SK-N-MC (cell line): ENCODE measurements at regions not wholly inside any gene's neighbourhood (a gene's known extent, or its start where the extent isn't known, plus 50 kb on each side); places are given as distances from the start of the nearest gene placed in this dataset.
"Not testable (repeated sequence)": the region's sequence is repeated elsewhere in the genome, so short reads cannot be mapped to it uniquely, and the experiment has no call there.

Source experiments
- DNase-seq: peaks from one replicate; pipeline ENCODE4 v3.0.0-alpha.2; 2011; ENCODE audit warnings: low read depth, low spot score
- H3K27ac ChIP-seq: fragments of 200-600 bp; sonication (generic); 2 replicates; pipeline ENCODE4 v1.5.1; 2016; ENCODE audit warnings: mixed run types
- H3K36me3 ChIP-seq: fragments of 200-600 bp; sonication (generic); 2 replicates; pipeline ENCODE4 v1.6.1; 2017; ENCODE audit warnings: antibody characterized with exemption, low read length, mixed read lengths; ENCODE audit not compliant: insufficient read depth
- H3K4me3 ChIP-seq: fragments of 200-600 bp; sonication (generic); 2 replicates; pipeline ENCODE4 v1.5.1; 2016
- H3K9ac ChIP-seq: fragments of 200-600 bp; sonication (generic); 2 replicates; pipeline ENCODE4 v1.8.0; 2017; ENCODE audit warnings: mixed run types, mixed read lengths; ENCODE audit not compliant: insufficient read length
- H3K9me3 ChIP-seq: fragments of 200-600 bp; sonication (generic); 2 replicates; pipeline ENCODE4 v1.6.1; 2017; ENCODE audit warnings: low read depth, mild to moderate bottlenecking, antibody characterized with exemption, low read length, moderate library complexity, mixed read lengths
- EZH2 ChIP-seq: fragments of 200-600 bp; sonication (generic); IDR thresholded peaks from one replicate; pipeline ENCODE4 v1.6.1; 2017; ENCODE audit warnings: antibody characterized with exemption
- FOXP2 ChIP-seq: optimal IDR thresholded peaks from 2 replicates; pipeline ENCODE3; 2011; ENCODE audit warnings: mild to moderate bottlenecking, moderate library complexity; ENCODE audit not compliant: insufficient read depth; ENCODE audit errors: extremely low read length, control extremely low read depth
- POLR2AphosphoS5 ChIP-seq: IDR thresholded peaks from 2 replicates; pipeline ENCODE4 v1.6.1; 2012; ENCODE audit warnings: mild to moderate bottlenecking, low read depth, low read length, borderline replicate concordance

GRCh38 chr19:28541602-28542393 is 671.2 kb downstream of the UQCRFS1 start:
- no peak for DNase-seq
- no peak for TF ChIP-seq POLR2AphosphoS5
- TF ChIP-seq FOXP2: no peak
- no peak for TF ChIP-seq EZH2
- Histone ChIP-seq H3K4me3 (no peak overlapping the region), H3K9ac (no peak overlapping the region), H3K36me3 (no peaks in the 10 kb centered on the region), H3K27ac (no peak overlapping the region), H3K9me3 (no peaks in the 10 kb centered on the region)

DNA sequence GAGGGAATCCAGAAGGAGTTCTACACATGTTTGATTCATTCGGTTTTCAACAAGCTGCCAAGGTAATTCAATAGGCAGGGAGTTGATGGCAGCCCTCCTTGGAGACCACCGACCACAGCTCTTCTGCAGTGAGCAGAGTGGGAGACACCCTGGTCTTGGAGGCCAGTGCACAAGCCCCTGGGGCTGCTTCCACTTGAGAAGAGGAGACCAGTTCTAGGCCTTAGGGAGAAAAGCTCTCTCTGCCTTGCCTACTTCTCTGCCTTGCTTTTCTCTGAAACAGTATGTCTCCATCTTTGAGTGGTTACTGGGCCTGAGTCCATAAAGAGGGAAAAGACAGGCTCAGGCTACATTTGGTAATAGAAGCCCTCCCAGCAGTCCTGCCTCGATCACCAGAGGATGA is 671.9 kb downstream of the UQCRFS1 start:
- no peaks in the 10 kb centered on the region for H3K9me3 ChIP-seq
- H3K4me3 ChIP-seq: no peak overlapping the region
- no peak for DNase-seq
- no peak for TF ChIP-seq POLR2AphosphoS5
- no peak for TF ChIP-seq EZH2
- TF ChIP-seq FOXP2: no peak
- no peak overlapping the region for H3K27ac ChIP-seq
- no peaks in the 10 kb centered on the region for H3K36me3 ChIP-seq
- H3K9ac ChIP-seq: no peak overlapping the region

DNA sequence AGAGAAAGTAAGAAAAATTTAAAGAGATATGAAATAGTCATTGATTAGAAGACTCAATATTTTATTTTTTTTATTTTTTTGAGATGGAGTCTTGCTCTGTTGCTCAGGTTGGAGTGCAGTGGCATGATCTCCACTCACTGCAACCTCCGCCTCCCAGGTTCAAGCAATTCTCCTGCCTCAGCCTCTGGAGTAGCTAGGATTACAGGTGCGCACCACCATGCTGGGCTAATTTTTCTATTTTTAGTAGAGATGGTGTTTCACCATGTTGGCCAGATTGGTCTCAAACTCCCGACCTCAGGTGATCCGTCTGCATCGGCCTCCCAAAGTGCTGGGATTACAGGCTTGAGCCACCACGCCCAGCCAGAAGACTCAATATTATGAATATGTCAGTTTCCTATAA is 672.6 kb downstream of the UQCRFS1 start:
- not testable (repeated sequence) for H3K9me3 ChIP-seq, H3K27ac ChIP-seq, H3K4me3 ChIP-seq, DNase-seq, H3K9ac ChIP-seq, H3K36me3 ChIP-seq

DNA sequence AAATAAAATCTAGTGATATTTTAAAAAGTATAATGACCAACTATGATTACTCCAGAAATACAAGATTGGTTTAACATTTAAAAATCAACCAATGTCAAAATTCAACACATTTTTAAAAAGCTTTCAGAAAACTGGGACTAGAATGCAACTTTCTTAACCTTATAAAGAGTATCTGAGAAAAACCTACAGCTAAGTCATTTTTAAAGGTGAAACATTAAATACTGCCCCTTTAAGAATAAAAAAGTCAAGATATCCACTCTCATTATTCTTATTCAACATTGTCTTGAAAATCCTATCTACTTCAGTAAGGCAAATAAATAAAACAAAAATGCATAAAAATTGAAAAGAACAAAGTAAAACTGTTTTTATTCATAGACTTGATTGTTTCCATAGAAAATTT is 673.2 kb downstream of the UQCRFS1 start:
- H3K9me3 ChIP-seq: no peaks in the 10 kb centered on the region
- no peak overlapping the region for H3K4me3 ChIP-seq
- H3K9ac ChIP-seq: no peak overlapping the region
- TF ChIP-seq POLR2AphosphoS5: no peak
- TF ChIP-seq EZH2: no peak
- no peak for TF ChIP-seq FOXP2
- DNase-seq: no peak
- no peaks in the 10 kb centered on the region for H3K36me3 ChIP-seq
- H3K27ac ChIP-seq: no peak overlapping the region

DNA sequence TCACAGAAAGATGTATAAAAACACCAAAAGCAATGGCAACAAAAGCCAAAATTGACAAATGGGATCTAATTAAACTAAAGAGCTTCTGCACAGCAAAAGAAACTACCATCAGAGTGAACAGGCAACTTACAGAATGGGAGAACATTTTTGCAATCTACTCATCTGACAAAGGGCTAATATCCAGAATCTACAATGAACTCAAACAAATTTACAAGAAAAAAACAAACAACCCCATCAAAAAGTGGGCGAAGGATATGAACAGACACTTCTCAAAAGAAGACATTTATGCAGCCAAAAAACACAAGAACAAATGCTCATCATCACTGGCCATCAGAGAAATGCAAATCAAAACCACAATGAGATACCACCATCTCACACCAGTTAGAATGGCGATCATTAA is 674.4 kb downstream of the UQCRFS1 start:
- H3K4me3 ChIP-seq, H3K36me3 ChIP-seq, H3K9ac ChIP-seq, H3K27ac ChIP-seq, DNase-seq, H3K9me3 ChIP-seq: not testable (repeated sequence)

DNA sequence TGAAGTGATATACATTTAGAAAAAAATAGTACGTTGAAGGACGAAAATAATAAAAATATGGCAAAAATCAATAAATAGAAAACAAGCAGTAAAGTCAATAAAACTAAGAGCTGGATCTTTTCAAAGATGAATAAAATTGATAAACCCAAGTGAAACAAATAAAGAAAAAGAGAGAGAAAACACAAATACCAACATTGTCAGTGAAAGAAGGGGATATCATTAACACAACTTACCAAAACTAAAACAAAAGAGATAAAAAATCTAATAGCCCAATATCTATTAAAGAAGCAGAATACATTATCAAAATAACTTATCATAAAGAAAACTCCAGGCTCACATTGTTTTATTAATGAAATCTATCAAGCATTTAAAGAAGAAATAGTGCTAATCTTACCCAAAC is 675.1 kb downstream of the UQCRFS1 start:
- TF ChIP-seq FOXP2: no peak
- TF ChIP-seq EZH2: no peak
- Histone ChIP-seq H3K4me3 (no peak overlapping the region), H3K9me3 (no peaks in the 10 kb centered on the region), H3K9ac (no peak overlapping the region), H3K36me3 (no peaks in the 10 kb centered on the region), H3K27ac (no peak overlapping the region)
- no peak for DNase-seq

GRCh38 chr19:28537079-28537478 is 675.9 kb downstream of the UQCRFS1 start:
- no peak for DNase-seq
- H3K4me3 ChIP-seq: no peak overlapping the region
- no peak overlapping the region for H3K27ac ChIP-seq
- no peak overlapping the region for H3K9ac ChIP-seq
- no peaks in the 10 kb centered on the region for H3K36me3 ChIP-seq
- H3K9me3 ChIP-seq: no peaks in the 10 kb centered on the region
- TF ChIP-seq FOXP2: no peak
- no peak for TF ChIP-seq POLR2AphosphoS5
- TF ChIP-seq EZH2: no peak

DNA sequence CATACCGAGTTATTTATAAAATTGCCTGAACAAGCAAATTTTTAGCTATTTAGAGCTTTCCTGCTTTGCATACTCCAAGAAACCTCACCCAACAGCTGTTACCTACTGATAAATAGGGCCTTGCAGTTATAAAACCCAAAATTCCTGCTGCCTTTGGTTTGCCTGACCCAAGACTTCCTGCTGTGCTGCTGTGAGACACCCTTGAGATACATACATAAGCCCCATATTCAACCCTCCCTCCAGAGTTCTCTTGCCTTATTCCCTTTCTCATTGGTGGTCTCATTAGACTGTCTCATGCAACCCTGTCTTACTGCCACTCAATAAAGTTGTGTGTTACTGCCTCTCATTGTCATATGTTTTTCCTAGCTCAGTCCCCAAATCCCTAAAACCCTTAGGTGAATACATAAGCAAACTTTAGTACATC is 677.6 kb downstream of the UQCRFS1 start:
- no peak for DNase-seq
- Histone ChIP-seq H3K9me3 (no peaks in the 10 kb centered on the region), H3K4me3 (no peak overlapping the region), H3K9ac (no peak overlapping the region), H3K27ac (no peak overlapping the region), H3K36me3 (no peaks in the 10 kb centered on the region)
- TF ChIP-seq POLR2AphosphoS5 (no peak), FOXP2 (no peak), EZH2 (no peak)

DNA sequence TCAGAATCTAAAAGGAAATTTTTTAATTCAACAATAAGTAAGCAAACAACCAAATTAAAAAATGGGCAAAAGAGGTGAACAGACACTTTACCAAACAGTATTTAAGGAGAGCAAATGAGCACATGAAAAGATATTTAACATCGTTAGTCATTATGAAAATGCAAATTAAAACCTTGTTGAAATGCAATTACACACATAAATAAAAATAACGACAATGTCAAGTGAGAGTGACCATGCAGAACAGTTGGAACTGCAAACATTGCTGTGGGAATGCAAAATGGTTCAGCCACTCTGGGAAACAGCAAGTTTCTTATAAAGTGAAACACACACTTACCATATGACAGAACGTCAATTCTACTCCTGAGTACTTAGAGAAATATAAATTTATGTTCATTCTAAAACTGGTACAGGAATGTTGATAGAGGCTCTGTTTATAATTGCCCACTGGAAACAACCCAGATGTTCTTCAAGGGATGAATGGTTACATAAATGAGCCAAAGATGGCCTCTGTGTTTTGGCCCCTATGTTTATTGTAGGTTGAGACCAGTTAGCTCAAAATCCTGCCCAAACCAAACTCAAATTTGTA is 678.1 kb downstream of the UQCRFS1 start:
- Histone ChIP-seq H3K36me3 (no peaks in the 10 kb centered on the region), H3K9me3 (no peaks in the 10 kb centered on the region), H3K9ac (no peak overlapping the region), H3K4me3 (no peak overlapping the region), H3K27ac (no peak overlapping the region)
- no peak for DNase-seq
- TF ChIP-seq POLR2AphosphoS5 (no peak), EZH2 (no peak), FOXP2 (no peak)
